Chondrocyte (in vitro differentiated cells): ENCODE measurements at regions not wholly inside any gene's neighbourhood (a gene's known extent, or its start where the extent isn't known, plus 50 kb on each side); places are given as distances from the start of the nearest gene placed in this dataset.

Experiments
- DNase-seq: peaks from one replicate; pipeline ENCODE4 v3.0.0; 2021; ENCODE audit warnings: mixed read lengths, low spot score
- H3K27ac Mint-ChIP-seq: one replicate; pipeline ENCODE4 v1.8.0; 2021; ENCODE audit warnings: mild to moderate bottlenecking, moderate library complexity, mixed read lengths; ENCODE audit not compliant: unreplicated experiment
- H3K27me3 Mint-ChIP-seq: 2 replicates; pipeline ENCODE4 v1.8.0; 2021; ENCODE audit warnings: low read depth, mixed read lengths
- H3K36me3 Mint-ChIP-seq: 2 replicates; pipeline ENCODE4 v1.8.0; 2021; ENCODE audit warnings: low read depth, mixed read lengths
- H3K4me1 Mint-ChIP-seq: 2 replicates; pipeline ENCODE4 v1.8.0; 2021; ENCODE audit warnings: low read depth, mild to moderate bottlenecking, mixed read lengths
- H3K4me3 Mint-ChIP-seq: one replicate; pipeline ENCODE4 v1.8.0; 2021; ENCODE audit warnings: mild to moderate bottlenecking, moderate library complexity, mixed read lengths; ENCODE audit not compliant: unreplicated experiment
- H3K9me3 Mint-ChIP-seq: 2 replicates; pipeline ENCODE4 v1.8.0; 2021; ENCODE audit warnings: low read depth, mixed read lengths
- CTCF ChIP-seq: fragments of 200-600 bp; sonication (generic); IDR thresholded peaks from 2 replicates; pipeline ENCODE4 v1.5.0; 2021; ENCODE audit warnings: antibody characterized with exemption, mild to moderate bottlenecking, moderate library complexity

GRCh38 chr4:100762738-100763137 lies 244.9 kb upstream of the EMCN start:
- H3K36me3 Mint-ChIP-seq = peaks cover 4% of the 10 kb centered on the region
- no peak for DNase-seq

DNA sequence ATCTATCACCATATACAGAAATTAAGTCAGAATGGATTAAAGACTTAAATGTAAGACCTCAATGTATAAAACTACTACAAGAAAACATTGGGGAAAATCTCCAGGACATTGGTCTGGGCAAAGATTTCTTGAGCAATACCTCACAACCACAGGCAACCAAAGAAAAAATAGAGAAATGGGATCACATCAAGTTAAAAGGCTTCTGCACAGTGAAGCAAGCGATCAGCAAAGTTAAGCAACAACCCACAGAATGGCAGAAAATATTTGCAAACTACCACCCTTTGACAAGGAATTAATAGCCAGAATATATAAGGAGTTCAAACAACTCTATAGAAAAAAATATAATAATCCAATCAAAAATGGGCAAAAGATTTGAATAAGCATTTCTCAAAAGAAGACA lies 236.9 kb upstream of the EMCN start:
- TF ChIP-seq CTCF = no peak
- H3K4me1 Mint-ChIP-seq = no peaks in the 10 kb centered on the region

More at GRCh38 chr4:100762738-100763137, 244.9 kb upstream of the EMCN start:
- Mint-ChIP-seq H3K4me3 (no peak overlapping the region), H3K27me3 (peaks cover 2% of the 10 kb centered on the region), H3K9me3 (peaks cover 50% of the 10 kb centered on the region), H3K4me1 (no peaks in the 10 kb centered on the region), H3K27ac (no peak overlapping the region)
- no peak for TF ChIP-seq CTCF

GRCh38 chr4:100746141-100746739 lies 228.4 kb upstream of the EMCN start:
- Mint-ChIP-seq H3K9me3 (peaks cover 5% of the 10 kb centered on the region), H3K36me3 (no peaks in the 10 kb centered on the region), H3K4me1 (no peaks in the 10 kb centered on the region), H3K27ac (no peak overlapping the region), H3K4me3 (no peak overlapping the region), H3K27me3 (no peaks in the 10 kb centered on the region)
- TF ChIP-seq CTCF = no peak
- no peak for DNase-seq

More for the DNA sequence above, 236.9 kb upstream of the EMCN start:
- Mint-ChIP-seq H3K9me3 (peaks cover 20% of the 10 kb centered on the region), H3K36me3 (peaks cover 2% of the 10 kb centered on the region), H3K27me3 (no peaks in the 10 kb centered on the region), H3K27ac (no peak overlapping the region), H3K4me3 (no peak overlapping the region)
- no peak for DNase-seq

- Mint-ChIP-seq H3K36me3 (no peaks in the 10 kb centered on the region), H3K4me1 (peaks cover 15% of the 10 kb centered on the region), H3K27me3 (no peaks in the 10 kb centered on the region), H3K4me3 (no peak overlapping the region), H3K9me3 (peaks cover 3% of the 10 kb centered on the region), H3K27ac (no peak overlapping the region)
- DNase-seq = no peak
- TF ChIP-seq CTCF = peak; percentile 71
Observed at GRCh38 chr4:100742045-100742444, 224.2 kb upstream of the EMCN start.

DNA sequence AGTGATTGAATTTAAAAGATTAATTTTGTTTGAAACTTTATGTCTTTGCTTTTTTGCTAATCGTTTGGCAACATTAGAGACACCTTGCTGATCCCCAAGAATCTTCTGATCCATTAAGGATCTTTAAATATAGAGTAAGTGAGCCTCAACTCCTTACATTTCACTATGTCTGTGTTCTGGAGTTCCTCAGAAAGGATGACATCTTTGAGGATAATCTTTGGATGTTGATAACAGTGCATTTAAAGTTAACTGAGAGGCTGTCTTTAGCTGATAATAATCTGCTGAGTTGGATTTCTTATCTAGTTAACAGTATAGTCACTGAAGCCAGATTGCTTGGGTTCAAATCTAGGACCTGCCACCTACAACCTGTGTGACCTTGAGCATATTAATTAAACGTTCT lies 221.6 kb upstream of the EMCN start:
- Mint-ChIP-seq H3K9me3 (peaks cover 9% of the 10 kb centered on the region), H3K27ac (no peak overlapping the region), H3K27me3 (no peaks in the 10 kb centered on the region), H3K36me3 (peaks cover 2% of the 10 kb centered on the region), H3K4me1 (peaks cover 16% of the 10 kb centered on the region), H3K4me3 (no peak overlapping the region)
- DNase-seq = no peak
- TF ChIP-seq CTCF = no peak
